HUDEP-2 (cell line): ENCODE measurements at regions not wholly inside any gene's neighbourhood (a gene's known extent, or its start where the extent isn't known, plus 50 kb on each side); places are given as distances from the start of the nearest gene placed in this dataset.
"Not testable (repeated sequence)": the region's sequence is repeated elsewhere in the genome, so short reads cannot be mapped to it uniquely, and the experiment has no call there.

Experiments used
- DNase-seq, 76 experiments: peaks; one replicate each; lab custom pipeline; 2025; ENCODE audit not compliant: unreplicated experiment in 76 of 76; lab: John Stamatoyannopoulos, UW

GRCh38 chr9:93879662-93880407, 75.3 kb downstream of the BARX1 start:
- not testable (repeated sequence) for DNase-seq

- DNase-seq: no peak
These were observed 79.8 kb downstream of the BARX1 start for GRCh38 chr9:93875330-93875729.

DNA sequence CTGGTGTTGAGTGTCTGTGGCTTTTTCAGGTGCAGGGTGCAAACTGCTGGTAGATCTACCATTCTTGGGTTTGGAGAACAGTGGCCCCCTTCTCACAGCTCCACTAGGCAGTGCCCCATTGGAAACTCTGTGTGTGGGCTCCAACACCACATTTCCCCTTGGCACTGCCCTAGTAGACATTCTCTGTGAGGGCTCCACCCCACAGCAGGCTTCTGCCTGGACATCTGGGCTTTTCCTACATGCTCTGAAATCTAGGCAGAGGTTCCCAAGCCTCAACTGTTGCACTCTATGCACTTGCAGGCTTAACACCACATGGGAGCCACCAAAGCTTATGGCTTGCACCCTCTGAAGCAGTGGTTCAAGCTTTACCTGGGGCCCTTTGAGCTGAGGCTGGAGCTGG, 80.9 kb downstream of the BARX1 start:
- DNase-seq: no peak

DNA sequence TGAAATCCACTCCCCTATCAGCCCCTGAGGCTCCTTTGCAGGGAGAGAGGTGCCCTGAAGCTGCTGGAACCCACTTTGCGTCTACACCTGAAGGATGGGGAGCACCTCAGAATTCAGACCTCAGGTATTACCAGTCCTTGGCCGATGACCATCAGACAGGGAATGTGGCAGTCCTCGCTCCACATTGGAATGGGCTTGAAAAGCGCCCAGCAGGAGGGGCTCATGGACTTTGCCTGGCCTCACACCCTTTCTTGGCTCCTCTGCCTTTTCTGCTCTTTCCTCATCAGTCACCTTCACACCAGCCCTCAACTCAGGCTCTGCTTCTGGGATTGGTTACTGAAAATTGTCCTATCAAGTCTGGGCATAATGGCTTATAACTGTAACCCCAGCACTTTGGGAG, 83.9 kb downstream of the BARX1 start:
- DNase-seq: no peak

GRCh38 chr9:93869863-93870262, 85.3 kb downstream of the BARX1 start:
- DNase-seq: no peak

- DNase-seq: no peak
These were observed 86.1 kb downstream of the BARX1 start for GRCh38 chr9:93869088-93869487.

DNA sequence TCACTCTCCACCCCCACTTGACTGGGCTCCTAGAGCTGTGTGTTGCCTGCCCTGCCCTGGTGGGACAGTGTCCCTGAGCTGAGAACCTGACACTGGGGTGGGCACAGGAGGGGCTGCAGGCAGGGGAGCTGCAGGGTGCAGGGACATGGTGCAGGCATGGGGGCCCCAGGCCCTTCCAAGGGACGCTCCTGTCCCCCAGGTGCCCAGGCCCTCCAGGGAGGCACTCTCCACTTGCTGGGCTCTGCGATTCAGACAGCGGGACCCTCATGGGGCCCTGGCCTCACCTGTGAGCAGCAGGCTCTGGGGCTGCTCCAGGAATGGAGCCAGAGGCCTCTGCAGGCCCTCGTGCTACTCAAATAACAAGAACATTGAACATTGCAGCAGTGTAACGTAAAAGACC, 89.4 kb downstream of the BARX1 start:
- DNase-seq: no peak

DNA sequence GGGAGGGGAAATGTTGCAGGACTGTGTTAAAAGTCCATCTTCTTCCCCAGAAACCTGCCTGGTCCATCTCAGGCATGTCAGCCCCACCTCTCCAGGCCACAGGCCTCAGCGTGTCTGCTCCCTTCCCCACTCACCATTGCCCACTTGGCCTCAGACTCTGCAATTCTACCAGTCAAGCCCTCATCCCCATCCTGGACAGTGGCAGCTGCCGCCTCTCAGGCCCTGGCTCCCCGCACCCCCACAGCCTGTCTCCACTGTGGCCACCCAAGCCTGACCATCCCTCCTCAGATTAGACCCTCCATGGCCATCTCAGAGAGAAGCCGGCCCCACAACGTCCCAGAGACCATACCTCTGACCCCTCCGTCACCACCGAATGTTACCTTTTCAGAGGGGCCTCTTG, 89.9 kb downstream of the BARX1 start:
- DNase-seq: no peak

GRCh38 chr9:93864840-93865239, 90.3 kb downstream of the BARX1 start:
- DNase-seq: no peak

GRCh38 chr9:93864032-93864431, 91.1 kb downstream of the BARX1 start:
- DNase-seq: no peak

GRCh38 chr9:93862877-93863545, 92.1 kb downstream of the BARX1 start:
- no peak for DNase-seq

DNA sequence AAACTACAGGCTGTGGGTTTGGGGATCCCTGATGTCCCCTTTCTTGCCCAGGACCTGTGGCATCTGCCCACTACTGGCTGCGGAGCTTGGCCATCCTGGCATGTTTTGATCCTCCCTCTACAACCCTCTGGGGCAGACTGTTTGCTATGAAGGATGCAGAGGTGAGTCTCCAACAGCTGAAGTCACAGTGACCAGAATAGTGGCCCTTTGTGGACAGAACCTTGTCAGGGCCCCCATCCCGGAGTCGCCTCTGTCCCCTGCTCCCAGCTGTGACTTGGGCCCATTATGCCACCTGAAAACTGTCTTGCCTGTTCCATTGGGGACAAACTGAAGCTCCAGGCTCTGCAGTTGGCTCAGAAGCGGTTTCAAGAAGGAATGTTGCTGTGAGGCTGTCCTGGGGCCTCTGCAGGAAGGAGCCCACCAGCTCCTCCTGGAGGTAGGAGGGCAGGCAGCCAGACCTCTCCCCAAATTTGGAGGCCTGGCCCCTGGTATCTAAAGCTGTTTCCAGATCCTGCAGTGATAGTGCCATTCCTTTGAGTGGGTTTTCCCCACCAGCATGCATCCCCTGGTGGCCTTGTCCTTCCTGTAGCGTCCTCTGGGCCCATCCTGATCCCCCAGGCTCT, 93.3 kb downstream of the BARX1 start:
- DNase-seq: no peak

GRCh38 chr9:93860694-93861658, 94.2 kb downstream of the BARX1 start:
- DNase-seq: no peak

DNA sequence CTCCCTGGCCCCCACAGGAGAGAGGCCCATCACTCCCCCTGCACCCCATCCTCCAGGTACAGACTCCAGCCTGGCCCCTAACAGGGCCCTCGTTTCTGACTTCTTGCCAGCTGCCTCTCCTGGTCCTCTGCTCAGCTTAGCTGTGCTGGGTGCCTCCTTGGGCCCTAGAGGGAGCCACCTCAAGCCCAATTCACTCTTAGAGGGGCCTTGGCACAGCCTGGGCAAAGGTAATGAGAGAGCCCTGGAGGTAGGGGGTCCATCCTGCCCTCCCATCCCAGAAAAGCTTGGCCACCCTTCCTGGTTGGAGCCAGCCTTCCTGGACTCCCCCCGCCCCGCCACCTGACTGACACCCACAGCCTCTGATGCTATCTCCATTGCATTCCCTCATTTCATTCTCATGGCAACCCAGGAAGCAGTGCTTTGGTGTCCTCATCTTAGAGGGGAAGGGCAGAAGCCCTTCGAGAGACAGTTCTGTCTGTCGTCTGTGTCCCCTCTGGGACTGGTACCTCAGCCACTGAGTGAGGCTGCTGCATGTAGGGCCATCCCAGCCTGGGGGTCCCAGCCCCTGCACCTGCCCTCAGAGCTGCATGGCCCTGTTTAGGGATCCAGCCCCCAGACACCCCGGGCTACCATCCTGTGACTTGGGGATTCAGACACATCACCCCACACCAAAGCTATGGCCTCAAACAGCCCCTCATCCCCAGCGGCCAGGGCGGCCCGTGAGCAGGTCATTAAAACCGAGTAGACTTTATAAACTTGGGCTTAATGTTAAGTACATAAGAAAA, 95.5 kb downstream of the BARX1 start:
- no peak for DNase-seq

GRCh38 chr9:93857528-93857927, 97.6 kb downstream of the BARX1 start:
- DNase-seq: no peak

- no peak for DNase-seq
These were observed 102.4 kb downstream of the BARX1 start for GRCh38 chr9:93852728-93853127.

DNA sequence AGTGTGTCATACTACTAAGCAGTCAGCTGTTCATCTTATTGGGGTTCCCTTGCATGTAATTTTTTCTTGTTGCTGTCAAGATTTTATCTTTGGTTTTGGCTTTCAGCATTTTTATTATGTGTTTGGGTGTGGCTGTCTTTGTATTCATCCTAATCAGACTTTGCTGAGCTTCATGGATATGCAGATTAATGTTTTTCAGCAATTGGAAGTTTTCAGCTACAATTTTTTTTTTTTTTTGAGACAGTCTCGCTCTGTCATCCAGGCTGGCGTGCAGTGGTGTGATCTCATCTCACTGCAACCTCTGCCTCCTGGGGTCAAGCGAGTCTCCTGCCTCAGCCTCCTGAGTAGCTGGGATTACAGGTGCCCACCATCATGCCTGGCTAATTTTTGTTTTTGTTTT, 108.8 kb downstream of the BARX1 start:
- no peak for DNase-seq

DNA sequence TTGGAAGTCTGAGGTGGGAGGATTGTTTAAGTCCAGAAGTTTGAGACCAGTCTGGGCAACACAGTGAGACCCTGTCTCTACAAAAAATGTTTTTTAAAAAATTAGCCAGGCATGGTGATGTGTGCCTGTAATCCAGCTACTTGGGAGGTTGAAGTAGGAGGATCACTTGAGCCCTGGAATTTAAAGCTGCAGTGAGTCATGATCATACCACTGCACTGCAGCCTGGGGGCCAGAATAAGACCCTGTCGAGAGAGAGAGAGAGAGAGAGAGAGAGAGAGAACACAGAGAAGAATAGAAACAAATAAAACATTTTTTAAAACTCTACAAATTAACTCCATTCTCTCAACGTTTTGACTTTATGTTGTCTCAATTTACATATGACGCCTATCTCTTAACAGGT, 111.8 kb downstream of the BARX1 start:
- no peak for DNase-seq

- no peak for DNase-seq
These were observed 124.5 kb downstream of the BARX1 start for GRCh38 chr9:93830606-93831005.

DNA sequence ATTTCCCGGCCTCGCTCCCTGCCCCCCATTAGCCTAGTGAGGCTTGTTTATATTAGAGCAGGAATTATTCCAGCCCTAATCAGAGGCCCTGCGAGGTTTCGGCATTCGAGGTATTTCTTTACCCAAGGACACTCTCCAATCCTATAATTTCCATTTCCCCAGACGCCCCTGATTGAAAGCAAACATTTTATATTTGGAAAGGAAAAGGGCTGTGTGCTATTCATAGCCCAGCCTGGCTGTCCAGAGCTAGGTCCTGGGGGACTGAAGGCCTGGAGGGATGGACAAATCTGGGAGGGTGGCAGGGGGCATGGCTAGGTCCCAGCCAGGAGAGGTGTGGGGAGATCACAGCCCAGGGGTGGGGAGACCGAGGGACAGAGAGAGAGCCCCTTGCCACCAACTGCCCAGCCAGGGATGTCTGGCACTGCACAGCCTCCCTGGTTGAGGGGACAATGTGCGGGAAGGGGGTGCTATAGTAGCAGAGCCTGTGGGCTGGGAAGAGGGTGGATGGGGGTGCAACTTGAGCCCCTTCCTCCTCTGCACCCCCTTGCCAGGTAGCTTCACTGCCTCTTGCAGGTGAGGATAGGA, 125.1 kb downstream of the BARX1 start:
- DNase-seq: no peak
